NT2/D1 (cell line): ENCODE measurements at regions not wholly inside any gene's neighbourhood (a gene's known extent, or its start where the extent isn't known, plus 50 kb on each side); places are given as distances from the start of the nearest gene placed in this dataset.

Experiments
- DNase-seq: peaks from one replicate; pipeline ENCODE4 v3.0.0-alpha.2; 2011; ENCODE audit warnings: low read depth, low spot score
- H3K27me3 ChIP-seq: 2 replicates; pipeline ENCODE4 v1.6.0; 2011; ENCODE audit warnings: mild to moderate bottlenecking; ENCODE audit not compliant: insufficient read length, insufficient read depth
- H3K36me3 ChIP-seq: 2 replicates; pipeline ENCODE4 v1.6.1; 2011; ENCODE audit warnings: mild to moderate bottlenecking, low read length, mixed read lengths; ENCODE audit not compliant: insufficient read depth, insufficient read length
- H3K4me1 ChIP-seq: 2 replicates; pipeline ENCODE4 v1.5.1; 2011; ENCODE audit not compliant: insufficient read depth, insufficient read length
- H3K4me3 ChIP-seq: 2 replicates; pipeline ENCODE4 v1.5.1; 2011; ENCODE audit warnings: low read depth; ENCODE audit not compliant: insufficient read length
- H3K9ac ChIP-seq: 2 replicates; pipeline ENCODE4 v1.6.0; 2011; ENCODE audit warnings: low read depth; ENCODE audit not compliant: insufficient read length
- H3K9me3 ChIP-seq: 2 replicates; pipeline ENCODE4 v1.5.1; 2011; ENCODE audit warnings: mild to moderate bottlenecking, low read length; ENCODE audit not compliant: insufficient read depth
- SUZ12 ChIP-seq: IDR thresholded peaks from 2 replicates; pipeline ENCODE4 v1.6.1; 2011; ENCODE audit not compliant: insufficient read length, insufficient read depth; ENCODE audit errors: extremely low read depth
- YY1 ChIP-seq: IDR thresholded peaks from 2 replicates; pipeline ENCODE4 v1.6.1; 2011; ENCODE audit not compliant: insufficient read length, insufficient read depth
- ZNF274 ChIP-seq: IDR thresholded peaks from 2 replicates; pipeline ENCODE4 v1.6.1; 2011; ENCODE audit warnings: mild to moderate bottlenecking, low read depth, low read length

- H3K36me3 ChIP-seq: no peaks in the 10 kb centered on the region
- no peaks in the 10 kb centered on the region for H3K27me3 ChIP-seq
- H3K9me3 ChIP-seq: peaks cover 20% of the 10 kb centered on the region
- no peak overlapping the region for H3K4me3 ChIP-seq
- no peak for DNase-seq
- H3K4me1 ChIP-seq: no peaks in the 10 kb centered on the region
- H3K9ac ChIP-seq: no peak overlapping the region
- TF ChIP-seq SUZ12 (no peak), YY1 (no peak), ZNF274 (no peak)
These were observed 728.9 kb downstream of the PCDH18 start for GRCh38 chr4:136803433-136803832.

- no peak overlapping the region for H3K9ac ChIP-seq
- no peak for DNase-seq
- no peaks in the 10 kb centered on the region for H3K27me3 ChIP-seq
- TF ChIP-seq YY1 (no peak), SUZ12 (no peak), ZNF274 (no peak)
- H3K9me3 ChIP-seq: peaks cover 21% of the 10 kb centered on the region; the same call in 1 of the 2 replicates
- no peaks in the 10 kb centered on the region for H3K4me1 ChIP-seq
- no peak overlapping the region for H3K4me3 ChIP-seq
- no peaks in the 10 kb centered on the region for H3K36me3 ChIP-seq
These were observed 732.0 kb downstream of the PCDH18 start for GRCh38 chr4:136800248-136800647.

- Histone ChIP-seq H3K9me3 (peaks cover 18% of the 10 kb centered on the region; the same call in 1 of the 2 replicates), H3K36me3 (no peaks in the 10 kb centered on the region), H3K4me3 (no peak overlapping the region), H3K4me1 (no peaks in the 10 kb centered on the region), H3K27me3 (no peaks in the 10 kb centered on the region), H3K9ac (no peak overlapping the region)
- DNase-seq: no peak
- TF ChIP-seq SUZ12 (no peak), YY1 (no peak), ZNF274 (no peak)
These were observed 735.3 kb downstream of the PCDH18 start for GRCh38 chr4:136796953-136797352.

- Histone ChIP-seq H3K4me3 (no peak overlapping the region), H3K36me3 (no peaks in the 10 kb centered on the region)
- TF ChIP-seq ZNF274 (no peak), YY1 (no peak), SUZ12 (no peak)
These were observed 738.4 kb downstream of the PCDH18 start for GRCh38 chr4:136793848-136794247.

GRCh38 chr4:136784326-136784725, 748.0 kb downstream of the PCDH18 start:
- no peaks in the 10 kb centered on the region for H3K36me3 ChIP-seq
- H3K9me3 ChIP-seq: no peaks in the 10 kb centered on the region
- DNase-seq: no peak
- H3K4me1 ChIP-seq: no peaks in the 10 kb centered on the region
- H3K27me3 ChIP-seq: no peaks in the 10 kb centered on the region
- no peak overlapping the region for H3K4me3 ChIP-seq
- no peak overlapping the region for H3K9ac ChIP-seq
- no peak for TF ChIP-seq SUZ12
- TF ChIP-seq ZNF274: no peak
- no peak for TF ChIP-seq YY1

More at GRCh38 chr4:136793848-136794247, 738.4 kb downstream of the PCDH18 start:
- H3K9ac ChIP-seq: no peak overlapping the region
- no peaks in the 10 kb centered on the region for H3K4me1 ChIP-seq
- no peak for DNase-seq
- H3K9me3 ChIP-seq: peaks cover 18% of the 10 kb centered on the region; the same call in 1 of the 2 replicates
- no peaks in the 10 kb centered on the region for H3K27me3 ChIP-seq

- DNase-seq: no peak
- H3K4me3 ChIP-seq: no peak overlapping the region
- peaks cover 15% of the 10 kb centered on the region for H3K9me3 ChIP-seq
- H3K4me1 ChIP-seq: no peaks in the 10 kb centered on the region
- no peaks in the 10 kb centered on the region for H3K27me3 ChIP-seq
- no peak overlapping the region for H3K9ac ChIP-seq
- no peaks in the 10 kb centered on the region for H3K36me3 ChIP-seq
- TF ChIP-seq YY1 (no peak), ZNF274 (no peak), SUZ12 (no peak)
These were observed 762.6 kb downstream of the PCDH18 start for GRCh38 chr4:136769717-136770116.

GRCh38 chr4:136768925-136769275, 763.4 kb downstream of the PCDH18 start:
- TF ChIP-seq ZNF274 (no peak), SUZ12 (no peak), YY1 (no peak)
- Histone ChIP-seq H3K9me3 (peaks cover 15% of the 10 kb centered on the region), H3K9ac (no peak overlapping the region), H3K4me1 (no peaks in the 10 kb centered on the region), H3K27me3 (no peaks in the 10 kb centered on the region), H3K4me3 (no peak overlapping the region), H3K36me3 (no peaks in the 10 kb centered on the region)
- peak; percentile 9 for DNase-seq

- no peak overlapping the region for H3K9ac ChIP-seq
- H3K36me3 ChIP-seq: no peaks in the 10 kb centered on the region
- H3K27me3 ChIP-seq: no peaks in the 10 kb centered on the region
- no peaks in the 10 kb centered on the region for H3K4me1 ChIP-seq
- no peak for DNase-seq
- TF ChIP-seq YY1: no peak
- TF ChIP-seq ZNF274: no peak
- TF ChIP-seq SUZ12: no peak
- no peak overlapping the region for H3K4me3 ChIP-seq
- peaks cover 15% of the 10 kb centered on the region for H3K9me3 ChIP-seq
These were observed 763.9 kb downstream of the PCDH18 start for GRCh38 chr4:136768213-136768924.
